ENCODE measurements at regions not wholly inside any gene's neighbourhood (a gene's known extent, or its start where the extent isn't known, plus 50 kb on each side); places are given as distances from the start of the nearest gene placed in this dataset.

- no peak for DNase-seq
Observed at GRCh38 chr3:127112796-127113570, 79.9 kb upstream of the PRR23E start.

- no peak for DNase-seq
Observed at GRCh38 chr3:127113571-127113891, 79.4 kb upstream of the PRR23E start.

GRCh38 chr3:127114337-127115070 is 78.4 kb upstream of the PRR23E start:
- DNase-seq: no peak

- no peak for DNase-seq
Observed at GRCh38 chr3:127115691-127116351, 77.1 kb upstream of the PRR23E start.

GRCh38 chr3:127118366-127118765 is 74.6 kb upstream of the PRR23E start:
- DNase-seq: no peak

GRCh38 chr3:127119693-127120464 is 73.1 kb upstream of the PRR23E start:
- no peak for DNase-seq

GRCh38 chr3:127120851-127121647 is 71.9 kb upstream of the PRR23E start:
- DNase-seq: no peak

GRCh38 chr3:127121885-127122284 is 71.0 kb upstream of the PRR23E start:
- no peak for DNase-seq

- DNase-seq: no peak
Observed at GRCh38 chr3:127123533-127123932, 69.4 kb upstream of the PRR23E start.

- no peak for DNase-seq
Observed at GRCh38 chr3:127124120-127124519, 68.8 kb upstream of the PRR23E start.

GRCh38 chr3:127131424-127132170 is 61.3 kb upstream of the PRR23E start:
- no peak for DNase-seq

GRCh38 chr3:127132876-127133275 is 60.1 kb upstream of the PRR23E start:
- no peak for DNase-seq

- DNase-seq: no peak
Observed at GRCh38 chr3:127133971-127134370, 59.0 kb upstream of the PRR23E start.

- no peak for DNase-seq
Observed at GRCh38 chr3:127134466-127134865, 58.5 kb upstream of the PRR23E start.

- DNase-seq: no peak
Observed at GRCh38 chr3:127134887-127135240, 58.1 kb upstream of the PRR23E start.

- DNase-seq: no peak
Observed at GRCh38 chr3:127135241-127136023, 57.5 kb upstream of the PRR23E start.

- no peak for DNase-seq
Observed at GRCh38 chr3:127136024-127136600, 56.8 kb upstream of the PRR23E start.

- no peak for DNase-seq
Observed at GRCh38 chr3:127136706-127137105, 56.2 kb upstream of the PRR23E start.

- no peak for DNase-seq
Observed at GRCh38 chr3:127137113-127137512, 55.8 kb upstream of the PRR23E start.

GRCh38 chr3:127137757-127138536 is 55.0 kb upstream of the PRR23E start:
- no peak for DNase-seq
